Activated naive CD4-positive, alpha-beta T cell treated with anti-CD3 and anti-CD28 coated beads, Interleukin-2, amount 50 U/mL, for 16 hours (primary cell): ENCODE measurements at regions not wholly inside any gene's neighbourhood (a gene's known extent, or its start where the extent isn't known, plus 50 kb on each side); places are given as distances from the start of the nearest gene placed in this dataset.

Experiments
- DNase-seq: peaks from one replicate; pipeline ENCODE4 v3.0.0-alpha.2; 2020

- DNase-seq = no peak
Measured at GRCh38 chr4:180710628-180711337, 1532.4 kb upstream of the TENM3 start.

DNA sequence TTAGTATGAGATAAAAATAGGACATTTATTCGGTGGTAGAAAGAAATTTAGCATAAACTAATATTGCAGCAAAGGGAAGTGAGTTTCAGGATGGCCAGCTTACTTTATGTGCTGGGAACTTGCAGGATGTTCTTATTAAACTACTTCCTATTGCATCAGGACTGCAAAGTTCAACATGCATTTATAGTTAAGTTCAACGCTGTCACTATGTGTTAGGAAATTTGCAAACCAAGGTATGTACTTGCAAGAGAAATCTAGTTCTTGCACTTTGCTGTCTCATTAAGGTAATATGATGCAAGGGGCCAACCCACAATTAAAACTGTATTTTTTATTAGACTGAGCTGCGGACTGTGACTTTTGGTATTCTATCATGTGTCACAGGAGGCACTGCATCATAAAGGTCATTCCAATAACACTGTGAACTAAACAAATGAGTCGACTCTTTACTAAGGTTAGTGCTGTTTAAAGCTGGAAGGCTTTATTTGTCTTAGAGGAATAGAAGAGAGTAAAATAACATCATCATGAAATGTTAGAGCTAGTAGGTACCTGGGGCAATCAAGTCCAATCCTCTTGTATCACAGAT is 1525.7 kb upstream of the TENM3 start:
- DNase-seq = no peak

- DNase-seq = no peak
Measured at GRCh38 chr4:180721356-180721755, 1521.8 kb upstream of the TENM3 start.

DNA sequence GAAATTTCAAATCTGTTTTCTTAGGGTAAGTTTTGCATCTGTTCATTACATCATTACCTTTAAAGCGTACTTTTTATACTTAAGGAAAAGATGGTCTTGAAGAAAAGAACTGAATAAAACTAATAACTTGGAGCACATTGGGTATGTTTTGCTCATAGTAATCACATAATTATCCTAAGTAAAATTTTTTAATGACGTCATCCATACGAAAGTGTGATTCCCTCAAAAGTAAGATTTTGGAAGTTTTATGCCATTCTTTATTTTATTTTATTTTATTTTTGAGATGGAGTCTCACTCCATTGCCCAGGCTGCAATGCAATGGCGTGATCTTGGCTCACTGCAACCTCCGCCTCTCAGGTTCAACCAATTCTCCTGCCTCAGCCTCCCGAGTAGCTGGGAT is 1516.6 kb upstream of the TENM3 start:
- no peak for DNase-seq

DNA sequence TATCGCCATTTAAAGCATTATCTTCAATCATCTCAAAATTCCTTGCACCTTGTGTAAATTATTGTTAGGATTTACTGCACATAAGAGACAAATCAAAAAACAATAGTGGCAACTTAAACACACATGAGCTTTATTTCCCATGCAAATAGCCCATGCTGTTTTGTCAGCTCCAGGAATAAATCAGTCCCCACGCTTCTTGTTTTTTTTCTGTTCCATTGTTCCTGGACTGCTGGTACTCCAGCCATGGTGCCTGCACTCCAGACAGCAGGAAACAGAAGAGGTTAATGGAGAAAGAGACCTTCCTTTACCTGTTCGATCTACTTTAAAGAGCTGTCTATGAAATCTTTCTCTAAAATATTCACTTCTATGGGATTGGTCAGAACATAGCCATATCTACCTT is 1515.7 kb upstream of the TENM3 start:
- no peak for DNase-seq

GRCh38 chr4:180734753-180735432 is 1508.3 kb upstream of the TENM3 start:
- no peak for DNase-seq

DNA sequence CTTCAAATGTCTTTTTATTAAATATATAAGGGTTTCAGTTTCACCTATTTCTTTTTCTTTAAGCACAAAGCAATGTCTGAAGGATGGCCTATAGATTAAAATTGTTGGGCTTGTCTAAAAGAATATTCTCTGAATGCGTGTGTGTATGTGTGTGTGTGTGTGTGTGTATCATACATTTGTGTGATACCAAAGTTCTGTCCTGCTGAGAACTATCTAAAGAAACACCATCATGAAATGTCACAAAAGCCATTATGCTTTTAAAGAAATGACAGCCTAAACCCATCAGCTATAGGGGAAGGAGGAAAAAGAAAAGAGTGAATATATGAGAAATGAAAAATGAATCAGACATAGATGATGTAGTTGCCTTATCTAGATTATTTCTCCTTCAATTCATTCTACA is 1501.5 kb upstream of the TENM3 start:
- DNase-seq = no peak

DNA sequence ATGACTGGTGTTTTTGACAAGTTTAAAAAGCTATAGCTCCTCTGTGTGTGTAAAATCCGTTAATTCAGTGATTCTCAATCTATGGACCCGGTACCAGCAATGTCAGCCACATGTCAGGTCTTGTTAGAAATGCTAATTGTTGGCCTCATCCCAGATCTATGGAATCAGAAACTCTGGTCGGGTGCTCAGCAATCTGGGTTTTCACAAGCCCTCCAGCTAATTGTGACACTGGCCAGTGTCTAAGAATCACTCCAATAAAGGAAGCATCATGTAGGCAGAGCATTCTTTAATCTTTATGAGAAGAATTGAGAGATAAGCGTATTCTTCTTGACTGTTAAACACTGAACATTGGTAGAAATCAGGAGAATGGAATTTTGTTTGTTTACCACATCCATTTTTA is 1498.2 kb upstream of the TENM3 start:
- DNase-seq = no peak

DNA sequence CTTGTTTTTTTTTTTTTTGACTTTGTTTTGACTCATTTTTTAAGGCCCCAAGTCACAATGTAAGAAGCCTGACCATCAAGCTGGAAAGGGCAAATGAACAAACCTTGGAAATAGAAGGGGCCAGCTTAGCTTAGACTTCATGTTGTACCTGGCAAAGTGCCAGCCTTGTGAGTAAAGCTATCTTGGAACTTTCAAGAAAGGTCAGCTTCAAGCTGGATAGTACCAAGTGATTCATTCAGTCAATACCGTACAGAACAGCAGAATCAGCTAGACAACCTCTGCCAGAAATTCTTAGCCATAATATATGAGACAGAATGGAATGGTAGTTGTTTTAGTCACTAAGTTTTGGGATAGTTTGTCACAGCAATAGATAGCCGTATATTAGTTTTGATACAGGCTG is 1492.2 kb upstream of the TENM3 start:
- DNase-seq = no peak

DNA sequence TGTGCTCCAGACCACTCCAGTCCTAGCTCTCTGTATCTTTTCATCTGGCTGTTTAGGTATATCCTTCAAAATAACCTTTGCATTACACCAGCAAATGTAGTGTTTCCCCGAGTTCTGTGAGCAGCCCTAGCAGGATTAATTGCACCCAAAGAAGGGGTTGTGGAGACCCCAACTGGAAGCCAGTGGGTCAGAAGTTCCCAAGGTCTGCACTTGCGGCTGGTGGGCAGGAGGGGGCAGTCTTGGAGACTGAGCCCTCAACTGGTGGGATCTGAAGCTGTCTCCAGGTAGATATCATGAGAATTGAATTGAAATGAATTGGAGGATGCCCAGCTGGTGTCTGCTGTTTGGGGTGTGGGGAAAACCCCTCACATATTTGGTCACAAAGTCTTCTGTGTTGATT is 1485.3 kb upstream of the TENM3 start:
- DNase-seq = no peak

GRCh38 chr4:180766045-180766444 is 1477.2 kb upstream of the TENM3 start:
- DNase-seq = no peak

DNA sequence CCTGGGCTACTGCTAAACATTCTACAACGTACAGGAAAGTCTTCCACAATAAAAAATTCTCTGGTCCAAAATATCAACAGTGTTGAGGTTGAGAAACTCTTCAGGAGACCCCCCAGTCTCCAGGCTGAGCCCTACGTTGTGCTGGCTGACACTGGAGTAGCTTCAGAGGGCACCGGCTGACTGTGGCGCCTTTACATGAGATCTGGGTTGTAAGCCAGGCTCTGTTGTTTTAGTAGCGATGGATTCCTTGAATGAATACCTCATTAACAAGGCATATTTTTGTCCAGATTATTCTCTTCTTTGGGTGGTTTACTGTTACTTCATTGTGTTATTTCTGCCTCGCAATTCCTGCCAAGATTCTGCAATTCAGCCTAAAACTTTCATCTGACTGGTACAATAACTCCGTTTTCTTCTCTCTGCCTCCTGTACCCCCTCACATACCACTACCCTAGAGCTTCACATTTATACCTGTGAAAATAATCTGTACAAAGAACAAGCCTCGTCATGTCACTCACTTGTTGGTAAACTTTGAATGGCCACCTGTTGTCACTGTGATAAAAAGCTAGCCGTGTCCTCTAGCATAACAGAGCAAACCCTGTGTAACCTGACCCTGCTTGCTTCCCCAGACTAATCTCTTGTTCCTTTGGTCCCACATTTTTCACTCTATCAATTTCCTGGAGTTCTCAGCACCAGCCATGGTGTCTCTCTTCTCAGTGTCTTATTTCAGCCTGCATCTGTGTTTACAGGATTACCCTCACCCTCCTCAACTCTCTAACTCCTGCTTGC is 1476.1 kb upstream of the TENM3 start:
- no peak for DNase-seq

DNA sequence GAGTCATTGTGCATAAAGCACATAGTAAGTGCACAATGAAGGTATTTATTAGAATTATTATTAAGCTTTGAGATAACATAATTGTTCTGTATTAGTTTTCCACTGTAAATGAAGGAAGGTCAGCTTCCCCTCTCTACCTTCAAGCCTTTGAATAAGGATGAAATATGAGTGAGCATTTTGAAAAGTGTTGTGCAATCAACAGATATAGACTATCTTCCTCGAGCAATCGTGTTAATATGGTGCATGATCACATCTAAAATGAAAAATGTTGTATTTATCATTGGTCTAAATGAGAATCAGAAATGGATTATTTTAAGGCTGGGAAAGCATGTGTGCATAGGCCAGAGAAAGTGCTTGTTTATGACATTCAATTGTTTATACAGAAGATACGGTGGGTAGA is 1474.6 kb upstream of the TENM3 start:
- DNase-seq = no peak

- DNase-seq = no peak
Measured at GRCh38 chr4:180769791-180770190, 1473.4 kb upstream of the TENM3 start.

- DNase-seq = no peak
Measured at GRCh38 chr4:180770265-180770664, 1472.9 kb upstream of the TENM3 start.

- no peak for DNase-seq
Measured at GRCh38 chr4:180784940-180785339, 1458.3 kb upstream of the TENM3 start.

GRCh38 chr4:180788729-180789128 is 1454.5 kb upstream of the TENM3 start:
- DNase-seq = no peak

DNA sequence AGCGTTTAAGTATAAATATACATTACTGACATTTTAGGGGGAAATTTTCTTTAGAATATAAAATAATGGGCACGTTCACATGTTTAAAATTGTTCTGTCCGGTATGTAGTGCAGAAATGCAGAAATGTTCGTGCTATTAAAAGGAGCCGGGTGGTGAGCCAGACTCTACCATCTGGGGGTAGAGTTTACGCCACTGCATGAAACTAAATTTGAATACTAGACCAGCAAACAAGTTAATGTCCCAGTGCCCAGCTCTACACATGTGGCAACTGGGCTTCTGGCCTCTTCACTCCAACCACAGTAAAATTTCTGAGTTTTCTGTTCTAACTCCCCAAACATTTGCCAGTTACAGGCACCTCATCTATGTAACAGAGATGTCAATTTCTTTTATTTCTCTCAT is 1453.3 kb upstream of the TENM3 start:
- no peak for DNase-seq

GRCh38 chr4:180790471-180790870 is 1452.7 kb upstream of the TENM3 start:
- DNase-seq = no peak

DNA sequence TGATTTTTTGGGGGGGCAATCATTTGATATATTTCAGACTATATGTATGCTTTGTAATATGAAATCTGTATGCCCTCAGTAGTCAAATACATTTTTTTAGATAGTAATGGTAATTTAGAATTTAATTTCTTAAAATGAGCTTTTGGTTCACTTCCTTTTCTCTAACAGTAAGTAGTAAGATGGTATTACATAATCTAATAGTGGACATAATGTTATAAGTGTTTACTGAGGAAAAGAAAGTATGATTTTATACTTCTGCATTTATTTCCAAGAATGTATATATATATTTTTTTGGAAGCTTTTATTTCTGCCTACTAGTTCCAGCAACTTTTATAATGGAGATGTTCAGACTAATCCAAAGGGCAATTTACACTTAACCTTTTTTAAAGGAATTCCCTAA is 1450.7 kb upstream of the TENM3 start:
- DNase-seq = no peak

GRCh38 chr4:180794333-180794732 is 1448.9 kb upstream of the TENM3 start:
- no peak for DNase-seq

DNA sequence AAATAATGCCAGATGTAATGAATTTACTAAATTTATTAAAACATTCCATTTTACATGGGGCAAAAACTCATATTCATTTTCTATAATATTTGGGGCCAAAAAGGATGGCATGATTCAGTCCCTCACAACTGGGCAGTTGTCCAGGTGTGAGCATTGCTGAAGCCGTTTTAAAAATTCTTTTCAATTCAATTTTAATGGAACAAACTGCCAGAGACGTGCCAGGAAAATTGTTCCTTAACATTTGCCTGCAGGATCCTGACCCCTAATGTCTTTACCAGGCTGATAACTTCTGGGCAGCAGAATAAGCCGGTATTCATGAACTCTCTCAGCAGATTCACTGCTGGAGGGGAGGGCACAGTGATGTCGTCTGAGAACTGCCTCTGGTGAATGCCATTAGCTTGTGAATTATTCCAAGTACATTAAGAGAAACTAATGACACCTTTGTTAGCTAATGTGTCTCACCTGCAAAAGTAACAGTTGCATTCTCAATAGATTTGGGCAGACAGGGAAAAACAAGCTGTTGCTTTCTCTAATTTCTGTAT is 1445.1 kb upstream of the TENM3 start:
- DNase-seq = no peak

DNA sequence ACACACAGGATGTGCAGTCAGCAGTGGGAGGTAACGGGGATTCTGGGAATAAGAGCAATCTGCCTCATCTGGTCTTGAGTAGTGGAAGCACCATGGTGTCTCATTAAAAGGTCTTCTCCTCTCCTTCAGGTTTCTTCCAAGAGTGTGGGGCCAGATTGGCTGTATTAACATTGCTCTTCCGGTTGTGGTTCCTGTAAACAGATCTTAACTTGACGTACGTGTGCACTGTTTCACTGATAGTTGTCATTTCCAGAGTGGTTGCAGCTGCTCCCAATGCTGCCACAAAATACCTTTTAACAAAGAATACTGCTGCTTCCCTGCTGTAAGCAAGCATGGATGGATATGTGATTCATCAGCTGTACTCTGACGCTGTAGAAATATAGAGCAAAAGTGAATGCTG is 1443.4 kb upstream of the TENM3 start:
- no peak for DNase-seq
